H1 (cell line): ENCODE measurements at regions not wholly inside any gene's neighbourhood (a gene's known extent, or its start where the extent isn't known, plus 50 kb on each side); places are given as distances from the start of the nearest gene placed in this dataset.

Experiments
- CTCF ChIA-PET: fragments of 300-600 bp; sonication (Branson Sonifier 250); formaldehyde crosslinking; loops from one replicate; lab custom pipeline; 2021; ENCODE audit not compliant: partially characterized antibody; lab: Charles Lee
- POLR2A ChIA-PET: fragments of 300-600 bp; sonication (Branson Sonifier 250); formaldehyde crosslinking; loops from one replicate; lab custom pipeline; 2021; ENCODE audit warnings: inconsistent platforms; ENCODE audit not compliant: partially characterized antibody; lab: Charles Lee
- DNase-seq, 2 experiments: peaks; one replicate each; pipeline versions ENCODE4 v3.0.0 to v3.0.0-alpha.2; 2010 to 2022; ENCODE audit warnings: low spot score in 2 of 2, low read depth in 1 of 2, mixed read lengths in 1 of 2
- FAIRE-seq: peaks from 2 replicates; lab custom pipeline; 2011; peaks lifted over from hg19 to GRCh38; lab: Jason Lieb, UNC
- H2AFZ ChIP-seq: 2 replicates; pipeline ENCODE4 v1.8.1; 2012; ENCODE audit warnings: low read length, inconsistent platforms
- H2AK5ac ChIP-seq: 2 replicates; pipeline ENCODE4 v1.6.1; 2013; ENCODE audit warnings: low read depth, low read length
- H2BK120ac ChIP-seq: replicated peaks from 2 replicates; pipeline ENCODE3; 2013; ENCODE audit warnings: low read depth, low read length, inconsistent platforms
- H2BK12ac ChIP-seq: 2 replicates; pipeline ENCODE4 v1.6.1; 2013; ENCODE audit warnings: low read depth, low read length
- H2BK15ac ChIP-seq: 2 replicates; pipeline ENCODE4 v1.6.1; 2013; ENCODE audit warnings: low read length
- H2BK20ac ChIP-seq: 2 replicates; pipeline ENCODE4 v1.6.1; 2013; ENCODE audit warnings: low read length
- H2BK5ac ChIP-seq: 2 replicates; pipeline ENCODE4 v1.6.1; 2013; ENCODE audit warnings: low read depth, low read length
- H3K14ac ChIP-seq: 2 replicates; pipeline ENCODE4 v1.6.1; 2013; ENCODE audit warnings: inconsistent platforms; ENCODE audit not compliant: insufficient read length
- H3K18ac ChIP-seq: 2 replicates; pipeline ENCODE4 v1.6.1; 2013; ENCODE audit warnings: low read length; ENCODE audit errors: extremely low read depth
- H3K23ac ChIP-seq: 2 replicates; pipeline ENCODE4 v1.6.1; 2013; ENCODE audit warnings: inconsistent platforms; ENCODE audit not compliant: insufficient read length
- H3K23me2 ChIP-seq: 2 replicates; pipeline ENCODE4 v1.6.1; 2013; ENCODE audit warnings: low read depth, low read length
- H3K27ac ChIP-seq: 2 replicates; pipeline ENCODE4 v1.6.1; 2011; ENCODE audit warnings: low read depth, low read length, inconsistent platforms
- H3K27me3 ChIP-seq, 4 experiments: replicated peaks in 1 of 4; 1 replicate in 1 of 4; 2 replicates in 3 of 4; pipeline versions ENCODE4 v1.6.1 to v1.8.1; 2011 to 2013; ENCODE audit warnings: low read length in 3 of 4, mild to moderate bottlenecking in 3 of 4, inconsistent platforms in 2 of 4, mixed read lengths in 2 of 4, moderate library complexity in 1 of 4; ENCODE audit not compliant: control insufficient read depth in 3 of 4, insufficient read depth in 3 of 4; ENCODE audit errors: extremely low read depth in 1 of 4
- H3K36me3 ChIP-seq, 4 experiments: 2 replicates each; pipeline versions ENCODE4 v1.6.1 to v1.8.1; 2011 to 2013; ENCODE audit warnings: mild to moderate bottlenecking in 4 of 4, low read length in 3 of 4, moderate library complexity in 2 of 4, control low read depth in 1 of 4, inconsistent platforms in 1 of 4; ENCODE audit not compliant: insufficient read depth in 4 of 4, control insufficient read depth in 2 of 4
- H3K4ac ChIP-seq: replicated peaks from 2 replicates; pipeline ENCODE3; 2013; ENCODE audit warnings: low read length, low read depth, mixed read lengths, inconsistent platforms; ENCODE audit not compliant: insufficient read length
- H3K4me1 ChIP-seq, 4 experiments: replicated peaks in 1 of 4; 1 replicate in 1 of 4; 2 replicates in 3 of 4; pipeline versions ENCODE4 v1.6.1 to v1.8.1; 2011 to 2013; ENCODE audit warnings: low read length in 3 of 4, inconsistent platforms in 2 of 4, mixed read lengths in 1 of 4; ENCODE audit not compliant: insufficient read depth in 4 of 4, control insufficient read depth in 3 of 4
- H3K4me2 ChIP-seq, 2 experiments: 2 replicates each; pipeline versions ENCODE4 v1.6.1 to v1.8.1; 2011 to 2013; ENCODE audit warnings: low read depth in 2 of 2, low read length in 2 of 2, control low read depth in 1 of 2, inconsistent platforms in 1 of 2, mild to moderate bottlenecking in 1 of 2; ENCODE audit not compliant: insufficient read depth in 1 of 2
- H3K4me3 ChIP-seq, 4 experiments: fragments of 200-600, 300-600 bp in 1 of 4; sonication (generic), shearing (Covaris generic), sonication (Bioruptor Twin) in 1 of 4; 2 replicates each; pipeline versions ENCODE4 v1.5.1 to v1.8.1; 2011 to 2016; ENCODE audit warnings: low read length in 4 of 4, low read depth in 3 of 4, control low read depth in 2 of 4, inconsistent platforms in 2 of 4, mild to moderate bottlenecking in 2 of 4, mixed read lengths in 1 of 4, moderate library complexity in 1 of 4; ENCODE audit not compliant: insufficient read depth in 2 of 4; ENCODE audit errors: extremely low read depth in 1 of 4
- H3K56ac ChIP-seq: replicated peaks from 2 replicates; pipeline ENCODE3; 2013; ENCODE audit warnings: low read depth, mild to moderate bottlenecking, mixed read lengths, low read length, inconsistent platforms; ENCODE audit not compliant: insufficient read length
- H3K79me1 ChIP-seq: 2 replicates; pipeline ENCODE4 v1.6.1; 2013; ENCODE audit warnings: low read depth, low read length, control low read depth
- H3K79me2 ChIP-seq, 2 experiments: 2 replicates each; pipeline versions ENCODE4 v1.6.1 to v1.8.1; 2012 to 2013; ENCODE audit warnings: low read length in 2 of 2, mild to moderate bottlenecking in 2 of 2, inconsistent platforms in 1 of 2; ENCODE audit not compliant: insufficient read depth in 2 of 2, control insufficient read depth in 1 of 2
- H3K9ac ChIP-seq, 4 experiments: replicated peaks in 1 of 4; 1 replicate in 1 of 4; 2 replicates in 3 of 4; pipeline versions ENCODE4 v1.6.1 to v1.8.1; 2011 to 2013; ENCODE audit warnings: low read depth in 3 of 4, low read length in 3 of 4, control low read depth in 2 of 4, mild to moderate bottlenecking in 2 of 4, moderate library complexity in 2 of 4, inconsistent platforms in 1 of 4; ENCODE audit errors: extremely low read depth in 1 of 4
- H3K9me3 ChIP-seq, 2 experiments: 2 replicates each; pipeline versions ENCODE4 v1.6.1 to v1.8.1; 2012 to 2013; ENCODE audit warnings: mild to moderate bottlenecking in 2 of 2, moderate library complexity in 2 of 2, control low read depth in 1 of 2, inconsistent platforms in 1 of 2, low read depth in 1 of 2, low read length in 1 of 2, mixed read lengths in 1 of 2; ENCODE audit not compliant: insufficient read depth in 2 of 2
- H4K20me1 ChIP-seq, 2 experiments: replicated peaks in 1 of 2; 2 replicates each; pipeline versions ENCODE3 to v1.8.1; 2011 to 2013; ENCODE audit warnings: inconsistent platforms in 2 of 2, low read length in 2 of 2, mild to moderate bottlenecking in 1 of 2; ENCODE audit not compliant: insufficient read depth in 2 of 2, control insufficient read depth in 1 of 2
- H4K5ac ChIP-seq: 2 replicates; pipeline ENCODE4 v1.6.1; 2013; ENCODE audit warnings: low read length, low read depth, mixed read lengths, inconsistent platforms; ENCODE audit not compliant: insufficient read length
- H4K8ac ChIP-seq: 2 replicates; pipeline ENCODE4 v1.8.0; 2013; ENCODE audit warnings: mild to moderate bottlenecking, moderate library complexity, low read length, inconsistent platforms; ENCODE audit not compliant: insufficient read depth; ENCODE audit errors: extremely low read depth
- H4K91ac ChIP-seq: replicated peaks from 2 replicates; pipeline ENCODE3; 2013; ENCODE audit warnings: low read length, mixed read lengths, inconsistent platforms; ENCODE audit not compliant: insufficient read length
- ASH2L ChIP-seq: fragments of 200-600, 300-600 bp; sonication (generic); IDR thresholded peaks from one replicate; pipeline ENCODE4 v1.7.1; 2017; ENCODE audit warnings: low read length
- ATF3 ChIP-seq: IDR thresholded peaks from 2 replicates; pipeline ENCODE4 v1.6.1; 2011; ENCODE audit warnings: low read depth, mild to moderate bottlenecking, low read length; ENCODE audit not compliant: insufficient read depth
- BACH1 ChIP-seq: IDR thresholded peaks from 2 replicates; pipeline ENCODE4 v1.6.1; 2012; ENCODE audit warnings: low read length, improper control_type of control experiment
- CEBPB ChIP-seq: IDR thresholded peaks from 2 replicates; pipeline ENCODE4 v1.6.1; 2012; ENCODE audit warnings: low read depth, low read length
- CHD1 ChIP-seq: IDR thresholded peaks from 2 replicates; pipeline ENCODE4 v1.6.1; 2012; ENCODE audit warnings: low read depth, low read length, improper control_type of control experiment
- EP300 ChIP-seq, 2 experiments: IDR thresholded peaks; 1 replicate in 1 of 2; 2 replicates in 1 of 2; pipeline ENCODE4 v1.6.1; 2011 to 2012; ENCODE audit warnings: low read depth in 2 of 2, low read length in 2 of 2, mild to moderate bottlenecking in 2 of 2, borderline replicate concordance in 1 of 2, inconsistent platforms in 1 of 2, moderate library complexity in 1 of 2
- FOSL1 ChIP-seq: IDR thresholded peaks from 2 replicates; pipeline ENCODE4 v1.6.1; 2011; ENCODE audit warnings: mild to moderate bottlenecking, low read depth, low read length, moderate library complexity; ENCODE audit not compliant: insufficient read depth
- HDAC6 ChIP-seq: IDR thresholded peaks from one replicate; pipeline ENCODE4 v1.7.1; 2012; ENCODE audit warnings: low read depth, mild to moderate bottlenecking, inconsistent platforms, low read length, moderate library complexity
- JUND ChIP-seq: IDR thresholded peaks from 2 replicates; pipeline ENCODE4 v1.6.1; 2011; ENCODE audit warnings: mild to moderate bottlenecking, improper control_type of control experiment, low read length
- MAX ChIP-seq: IDR thresholded peaks from 2 replicates; pipeline ENCODE4 v1.6.1; 2012; ENCODE audit warnings: inconsistent platforms
- RAD21 ChIP-seq, 2 experiments: IDR thresholded peaks in 1 of 2; conservative IDR thresholded peaks in 1 of 2; 2 replicates each; pipeline ENCODE4 v1.6.1; 2011; ENCODE audit warnings: low read depth in 2 of 2, low read length in 2 of 2, improper control_type of control experiment in 1 of 2, inconsistent platforms in 1 of 2, mild to moderate bottlenecking in 1 of 2, moderate library complexity in 1 of 2
- RFX5 ChIP-seq: IDR thresholded peaks from 2 replicates; pipeline ENCODE4 v1.6.1; 2011; ENCODE audit warnings: low read depth, low read length, improper control_type of control experiment, borderline replicate concordance
- TCF12 ChIP-seq: IDR thresholded peaks from 2 replicates; pipeline ENCODE4 v1.6.1; 2011; ENCODE audit warnings: low read depth, mild to moderate bottlenecking, low read length
- ZNF274 ChIP-seq: IDR thresholded peaks from 2 replicates; pipeline ENCODE4 v1.7.0; 2012; ENCODE audit warnings: low read length, borderline replicate concordance; ENCODE audit errors: extremely low read depth
- WGBS, 2 experiments: shearing (Covaris generic) in 1 of 2; methylation state at CpG; one replicate each; pipeline versions ENCODE4 v1.1.6 to v1.1.7; 2013 to 2015; ENCODE audit warnings: low lambda C conversion rate in 2 of 2, mixed read lengths in 2 of 2, inconsistent platforms in 1 of 2, low coverage in 1 of 2, missing lambda C conversion rate in 1 of 2; ENCODE audit not compliant: insufficient replicate concordance in 2 of 2, insufficient coverage in 1 of 2, insufficient read length in 1 of 2; ENCODE audit errors: extremely low coverage in 1 of 2, missing lambda C conversion rate in 1 of 2; 5-methylcytosine and 5-hydroxymethylcytosine counted together

GRCh38 chr1:29657816-29658215 is 421.5 kb downstream of the PTPRU start:
- Histone ChIP-seq H3K27ac (no peak overlapping the region), H3K56ac (no peak overlapping the region), H2BK12ac (no peak overlapping the region), H4K8ac (no peak overlapping the region), H3K27me3 (no peaks in the 10 kb centered on the region), H4K20me1 (no peaks in the 10 kb centered on the region), H3K23me2 (no peaks in the 10 kb centered on the region), H3K4me1 (peaks cover 0 to 5% (median under 1%) of the 10 kb centered on the region in 4 experiments; a peak in 3 of 7 replicates), H4K5ac (no peak overlapping the region), H4K91ac (no peak overlapping the region), H2BK15ac (no peak overlapping the region), H2BK120ac (no peak overlapping the region), H3K23ac (no peak overlapping the region), H3K4me3 (no peak overlapping the region), H3K9ac (no peak overlapping the region), H3K14ac (no peak overlapping the region), H2BK5ac (no peak overlapping the region), H3K9me3 (0 out of 4 replicates have a peak, but pooled peaks cover 0 to 3% of the 10 kb centered on the region in 2 experiments), H3K36me3 (no peaks in the 10 kb centered on the region), H3K18ac (no peak overlapping the region), H2AK5ac (no peak overlapping the region), H3K79me2 (no peaks in the 10 kb centered on the region), H3K4ac (no peak overlapping the region), H2AFZ (no peak overlapping the region), H2BK20ac (no peak overlapping the region), H3K79me1 (no peaks in the 10 kb centered on the region), H3K4me2 (no peak overlapping the region)
- no peak for FAIRE-seq
- CTCF ChIA-PET, result no interaction called here
- POLR2A ChIA-PET, result interaction anchor here (0.6 kb wide), 1 partner anchor 36 kb away, joined by 3 read pairs; no protein-coding TSS in a partner anchor
- DNase-seq, result no peak
- WGBS, 2 experiments, result 82% methylated on average over 2 of the region's 2 CpGs; no CpG with 5 or more reads in 1 of the 2 experiments
- no peak for TF ChIP-seq MAX
- no peak for TF ChIP-seq CHD1
- TF ChIP-seq RAD21 (IDR thresholded peaks at IDR 0.05 in 1 of 2, conservative IDR thresholded peaks at IDR 0.05 in 1 of 2; ENCODE audit: low read depth in 2 of 2, low read length in 2 of 2), result no peak
- no peak for TF ChIP-seq TCF12
- TF ChIP-seq ASH2L, result no peak
- no peak for TF ChIP-seq RFX5
- TF ChIP-seq EP300 (IDR thresholded peaks at IDR 0.05; ENCODE audit: borderline replicate concordance in 1 of 2, low read depth in 2 of 2, low read length in 2 of 2), result no peak
- no peak for TF ChIP-seq HDAC6
- no peak for TF ChIP-seq FOSL1
- no peak for TF ChIP-seq BACH1
- TF ChIP-seq ZNF274, result no peak
- TF ChIP-seq JUND, result no peak
- TF ChIP-seq ATF3, result no peak
- TF ChIP-seq CEBPB, result no peak
